ENCODE measurements at regions not wholly inside any gene's neighbourhood (a gene's known extent, or its start where the extent isn't known, plus 50 kb on each side); places are given as distances from the start of the nearest gene placed in this dataset.
A peak's percentile ranks its signal among the peaks of the same experiment; 100 is the strongest.

DNA sequence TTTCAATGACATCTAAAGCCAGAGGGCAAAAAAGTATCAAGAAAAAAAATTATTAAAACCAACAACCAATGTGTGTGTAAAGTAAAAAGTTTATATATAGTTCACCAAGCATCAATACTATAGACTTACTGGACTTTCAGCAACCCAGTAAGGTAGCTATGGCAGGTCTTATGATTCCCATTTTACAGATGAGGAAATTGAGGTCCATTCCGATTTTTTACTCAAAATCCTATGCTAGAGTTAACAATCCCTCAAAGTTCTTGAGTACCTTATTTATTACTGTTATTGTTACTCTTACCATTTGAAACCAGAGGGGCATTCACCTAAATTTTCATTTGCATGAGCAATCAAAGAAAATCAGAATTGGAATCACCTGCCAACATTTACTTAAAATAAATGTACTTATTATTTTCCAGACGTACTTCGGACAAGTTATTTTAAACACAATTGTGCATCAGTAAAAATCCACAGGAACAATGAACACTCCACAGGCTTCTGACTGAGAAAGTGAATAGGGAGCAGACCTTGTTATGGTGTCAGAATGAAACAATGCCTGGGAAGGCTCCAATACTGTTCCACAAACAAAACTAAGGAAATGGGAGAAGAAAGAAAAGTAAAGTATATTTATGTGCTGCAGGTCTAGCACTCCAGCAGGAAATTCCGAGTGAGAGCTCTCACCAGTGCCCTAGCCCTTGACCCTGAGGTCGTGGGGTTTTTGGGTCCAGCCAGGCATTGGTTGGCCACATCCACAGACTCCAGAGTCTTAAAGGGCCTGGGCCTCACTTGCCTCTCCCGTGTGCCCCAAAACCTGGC is 229.9 kb downstream of the PIK3R1 start:
- no peak for FAIRE-seq
- TF ChIP-seq, protein P1, sequence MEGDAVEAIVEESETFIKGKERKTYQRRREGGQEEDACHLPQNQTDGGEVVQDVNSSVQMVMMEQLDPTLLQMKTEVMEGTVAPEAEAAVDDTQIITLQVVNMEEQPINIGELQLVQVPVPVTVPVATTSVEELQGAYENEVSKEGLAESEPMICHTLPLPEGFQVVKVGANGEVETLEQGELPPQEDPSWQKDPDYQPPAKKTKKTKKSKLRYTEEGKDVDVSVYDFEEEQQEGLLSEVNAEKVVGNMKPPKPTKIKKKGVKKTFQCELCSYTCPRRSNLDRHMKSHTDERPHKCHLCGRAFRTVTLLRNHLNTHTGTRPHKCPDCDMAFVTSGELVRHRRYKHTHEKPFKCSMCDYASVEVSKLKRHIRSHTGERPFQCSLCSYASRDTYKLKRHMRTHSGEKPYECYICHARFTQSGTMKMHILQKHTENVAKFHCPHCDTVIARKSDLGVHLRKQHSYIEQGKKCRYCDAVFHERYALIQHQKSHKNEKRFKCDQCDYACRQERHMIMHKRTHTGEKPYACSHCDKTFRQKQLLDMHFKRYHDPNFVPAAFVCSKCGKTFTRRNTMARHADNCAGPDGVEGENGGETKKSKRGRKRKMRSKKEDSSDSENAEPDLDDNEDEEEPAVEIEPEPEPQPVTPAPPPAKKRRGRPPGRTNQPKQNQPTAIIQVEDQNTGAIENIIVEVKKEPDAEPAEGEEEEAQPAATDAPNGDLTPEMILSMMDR (IDR thresholded peaks at IDR 0.05; ENCODE audit: insufficient read depth, low read length, severe bottlenecking), result no peak
- no peaks in the 10 kb centered on the region for H3K27me3 ChIP-seq (ENCODE audit: control insufficient read depth, insufficient read depth, low read length)
- H3K4me3 ChIP-seq (ENCODE audit: low read depth, low read length), result no peak overlapping the region
- DNase-seq (ENCODE audit: low read depth), result no peak
- no peaks in the 10 kb centered on the region for H3K36me3 ChIP-seq (ENCODE audit: control insufficient read depth, insufficient read depth, low read length)

DNA sequence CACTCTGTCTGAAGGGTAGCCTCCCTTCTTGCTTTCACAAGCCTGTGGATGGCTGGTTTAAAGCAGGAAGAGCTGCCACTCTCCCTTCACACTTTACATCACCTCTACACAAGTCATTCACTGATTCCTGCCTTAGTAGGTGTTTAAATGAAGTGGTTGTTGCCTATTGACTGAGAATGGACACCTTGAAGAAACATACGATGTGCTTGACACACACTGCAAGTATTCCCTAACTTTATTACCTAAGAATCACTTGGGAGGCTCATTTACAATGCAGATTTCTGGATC is 230.5 kb downstream of the PIK3R1 start:
- DNase-seq (ENCODE audit: low read depth) (no peak), FAIRE-seq (peak; percentile 50)
- TF ChIP-seq, protein P1 (IDR thresholded peaks at IDR 0.05; ENCODE audit: insufficient read depth, low read length, severe bottlenecking), result no peak

DNA sequence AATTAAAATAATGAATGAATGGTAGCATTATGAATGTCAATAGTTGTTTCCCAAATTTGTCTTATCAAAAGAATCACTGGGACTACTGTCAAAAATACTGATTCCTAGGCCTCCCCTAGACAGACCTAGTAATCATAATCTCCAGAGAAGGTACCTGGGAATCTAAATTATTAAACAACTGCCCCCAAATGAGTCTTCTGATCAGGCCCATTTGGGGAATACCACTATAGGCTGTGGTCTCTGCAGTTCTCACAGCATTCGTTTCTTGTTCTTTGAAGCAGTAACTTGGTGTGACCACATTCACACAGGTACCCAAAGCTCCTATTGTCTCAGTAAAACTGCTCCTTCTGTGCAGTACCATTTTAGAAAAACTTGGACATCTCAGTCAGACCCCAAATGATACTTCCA is 230.9 kb downstream of the PIK3R1 start:
- DNase-seq (ENCODE audit: low read depth) (no peak), FAIRE-seq (no peak)
- TF ChIP-seq, protein P1 (IDR thresholded peaks at IDR 0.05; ENCODE audit: insufficient read depth, low read length, severe bottlenecking), result no peak

More for the DNA sequence above, 230.5 kb downstream of the PIK3R1 start:
- H3K27me3 ChIP-seq (ENCODE audit: control insufficient read depth, insufficient read depth, low read length), result no peaks in the 10 kb centered on the region
- H3K36me3 ChIP-seq (ENCODE audit: control insufficient read depth, insufficient read depth, low read length), result no peaks in the 10 kb centered on the region
- H3K4me3 ChIP-seq (ENCODE audit: low read depth, low read length), result no peak overlapping the region

DNA sequence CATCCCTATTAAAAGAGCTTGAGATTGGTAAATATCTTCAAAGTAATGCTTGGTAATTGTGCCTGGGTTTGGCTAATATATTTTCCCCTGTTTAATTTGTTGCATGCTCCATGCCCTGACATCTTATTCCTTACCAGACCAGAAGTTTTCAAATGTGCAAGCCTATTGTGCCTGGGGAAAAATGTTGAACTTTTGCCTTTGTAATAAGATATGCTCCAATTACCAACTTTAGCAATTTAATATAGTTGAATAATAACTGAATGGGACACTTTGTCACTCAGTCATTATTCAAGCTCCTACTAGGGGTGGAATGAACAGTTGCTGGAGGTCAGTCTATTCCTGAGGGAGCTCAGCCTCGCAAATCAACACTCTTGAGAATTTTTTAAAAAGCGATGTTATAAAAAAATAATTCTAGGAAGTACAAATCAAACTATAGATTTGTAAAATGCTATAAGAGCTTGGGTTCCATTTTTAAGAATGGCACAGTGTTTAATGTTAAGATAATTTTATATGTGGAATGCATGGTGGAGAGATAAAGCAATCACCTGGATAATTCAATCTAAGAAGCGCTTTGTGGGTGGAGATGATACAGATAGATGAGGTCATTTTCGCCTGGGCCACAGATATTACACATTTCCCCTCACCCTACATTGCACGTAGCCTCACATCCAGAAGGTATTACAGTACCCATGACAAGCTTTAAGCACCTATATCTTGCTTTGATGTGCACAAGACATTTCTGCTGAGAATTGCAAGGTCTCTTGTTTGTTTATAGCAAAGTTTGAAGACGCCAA is 231.8 kb downstream of the PIK3R1 start:
- TF ChIP-seq, protein P1 (IDR thresholded peaks at IDR 0.05; ENCODE audit: insufficient read depth, low read length, severe bottlenecking), result no peak
- H3K27me3 ChIP-seq (ENCODE audit: control insufficient read depth, insufficient read depth, low read length), result no peaks in the 10 kb centered on the region
- FAIRE-seq (no peak), DNase-seq (ENCODE audit: low read depth) (no peak)
- H3K36me3 ChIP-seq (ENCODE audit: control insufficient read depth, insufficient read depth, low read length), result no peaks in the 10 kb centered on the region
- H3K4me3 ChIP-seq (ENCODE audit: low read depth, low read length), result no peak overlapping the region

More for the DNA sequence above, 230.9 kb downstream of the PIK3R1 start:
- Histone ChIP-seq H3K4me3 (ENCODE audit: low read depth, low read length) (no peak overlapping the region), H3K36me3 (ENCODE audit: control insufficient read depth, insufficient read depth, low read length) (no peaks in the 10 kb centered on the region), H3K27me3 (ENCODE audit: control insufficient read depth, insufficient read depth, low read length) (no peaks in the 10 kb centered on the region)

DNA sequence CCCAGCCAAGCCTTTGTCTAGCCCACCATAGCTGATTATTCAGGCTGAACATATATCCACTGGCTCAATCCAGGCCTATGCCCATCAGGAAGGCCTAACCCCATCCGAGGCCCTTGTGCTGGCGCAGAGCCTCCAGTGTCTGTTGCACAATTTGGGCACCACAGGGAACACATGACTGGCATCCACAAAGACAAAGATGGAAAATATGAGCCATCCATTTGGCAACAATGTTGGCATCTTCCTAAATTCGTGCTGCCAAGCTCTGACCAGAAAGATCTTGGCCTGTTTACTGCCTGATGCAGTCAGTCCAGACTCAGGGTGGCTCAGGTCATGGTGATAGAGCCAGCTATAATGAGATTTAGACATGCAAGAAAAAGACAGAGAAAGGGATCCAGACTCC is 233.8 kb downstream of the PIK3R1 start:
- no peak for FAIRE-seq
- no peak for DNase-seq (ENCODE audit: low read depth)
- Histone ChIP-seq H3K4me3 (ENCODE audit: low read depth, low read length) (no peak overlapping the region), H3K36me3 (ENCODE audit: control insufficient read depth, insufficient read depth, low read length) (no peaks in the 10 kb centered on the region), H3K27me3 (ENCODE audit: control insufficient read depth, insufficient read depth, low read length) (no peaks in the 10 kb centered on the region)
- TF ChIP-seq, protein P1 (IDR thresholded peaks at IDR 0.05; ENCODE audit: insufficient read depth, low read length, severe bottlenecking), result no peak

Data from bronchial epithelial cell (primary cell).